ENCODE measurements at regions not wholly inside any gene's neighbourhood (a gene's known extent, or its start where the extent isn't known, plus 50 kb on each side); places are given as distances from the start of the nearest gene placed in this dataset.

DNA sequence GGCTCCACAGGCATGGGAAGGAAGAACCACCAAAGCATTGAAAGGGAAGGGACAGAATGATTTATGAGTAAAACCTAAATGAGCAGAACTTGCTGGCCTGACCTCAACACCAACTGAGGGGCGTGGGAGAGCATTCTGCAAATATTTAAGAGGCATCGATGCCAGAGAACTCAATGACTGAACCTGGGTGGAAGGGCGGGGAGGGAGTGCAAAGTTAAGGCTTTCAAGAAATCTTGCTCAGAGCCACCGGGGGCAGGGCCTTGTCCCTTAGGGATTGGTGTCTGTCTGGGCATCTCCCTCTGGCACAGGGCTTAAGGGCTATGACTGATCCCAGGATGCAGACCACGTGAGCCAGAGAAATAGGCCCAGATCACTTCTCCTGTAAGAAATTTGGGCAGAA is 137.1 kb downstream of the ADAMTS15 start:
- DNase-seq (ENCODE audit: low read depth): no peak

DNA sequence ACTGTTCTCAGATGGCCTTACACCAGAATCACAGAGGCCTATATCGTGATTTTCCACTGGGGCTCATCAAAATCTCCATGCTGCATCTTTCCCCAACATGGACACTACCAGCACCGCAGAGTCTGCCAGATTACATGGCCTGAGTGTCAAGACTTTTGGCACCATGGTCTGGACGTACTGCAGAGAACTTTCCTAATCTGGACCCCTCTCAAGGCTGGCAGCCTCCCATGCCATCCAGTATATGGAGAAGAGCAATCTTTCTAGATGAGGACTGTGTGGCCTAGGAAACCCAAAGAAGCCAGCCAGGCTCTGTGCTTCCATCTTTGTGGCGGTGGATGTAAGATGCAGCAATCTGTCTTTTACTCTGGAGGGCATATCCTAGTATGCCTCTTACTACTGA is 139.2 kb downstream of the ADAMTS15 start:
- DNase-seq (ENCODE audit: low read depth): no peak

DNA sequence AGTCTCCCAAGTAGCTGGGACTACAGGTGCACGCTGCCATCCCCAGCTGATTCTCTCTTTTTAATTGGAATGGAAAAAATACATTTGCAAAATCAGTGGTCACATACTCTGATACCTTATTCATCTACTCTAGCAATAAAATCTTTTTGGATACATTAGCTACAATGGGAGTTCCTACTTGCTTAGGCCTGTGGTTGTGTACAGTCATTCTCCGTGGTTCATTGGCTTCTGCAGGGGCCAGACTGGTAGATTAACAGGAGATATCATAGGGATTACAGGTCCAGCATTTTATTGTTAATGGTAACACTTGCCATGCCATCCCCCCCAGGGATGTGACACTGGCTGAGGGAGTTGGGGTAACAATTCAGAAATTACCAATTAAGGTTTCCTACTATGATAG is 140.0 kb downstream of the ADAMTS15 start:
- no peak for DNase-seq (ENCODE audit: low read depth)

- no peak for DNase-seq (ENCODE audit: low read depth)
Measured at GRCh38 chr11:130592056-130592455, 143.6 kb downstream of the ADAMTS15 start.

GRCh38 chr11:130593064-130593463 is 144.6 kb downstream of the ADAMTS15 start:
- DNase-seq (ENCODE audit: low read depth): no peak

- DNase-seq (ENCODE audit: low read depth): no peak
Measured at GRCh38 chr11:130598433-130598832, 150.0 kb downstream of the ADAMTS15 start.

GRCh38 chr11:130599073-130599654 is 150.7 kb downstream of the ADAMTS15 start:
- DNase-seq (ENCODE audit: low read depth): no peak

- no peak for DNase-seq (ENCODE audit: low read depth)
Measured at GRCh38 chr11:130600139-130600538, 151.7 kb downstream of the ADAMTS15 start.

DNA sequence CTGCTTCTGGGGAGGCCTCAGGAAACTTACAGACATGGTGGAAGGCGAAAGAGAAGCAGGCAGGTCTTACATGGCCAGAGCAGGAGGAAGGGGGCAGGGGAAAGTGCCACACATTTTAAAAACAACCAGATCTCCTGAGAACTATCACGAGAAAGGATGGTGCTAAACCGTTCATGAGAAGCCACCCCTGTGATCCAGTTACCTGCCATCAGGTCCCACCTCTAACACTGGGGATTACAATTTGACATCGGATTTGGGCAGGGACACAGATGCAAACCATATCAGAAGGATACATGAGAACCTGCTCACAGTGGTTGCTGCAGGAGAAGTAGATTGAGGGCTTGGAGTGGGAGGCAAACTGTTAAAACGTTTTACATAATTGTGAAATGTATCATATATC is 152.2 kb downstream of the ADAMTS15 start:
- DNase-seq (ENCODE audit: low read depth): no peak

DNA sequence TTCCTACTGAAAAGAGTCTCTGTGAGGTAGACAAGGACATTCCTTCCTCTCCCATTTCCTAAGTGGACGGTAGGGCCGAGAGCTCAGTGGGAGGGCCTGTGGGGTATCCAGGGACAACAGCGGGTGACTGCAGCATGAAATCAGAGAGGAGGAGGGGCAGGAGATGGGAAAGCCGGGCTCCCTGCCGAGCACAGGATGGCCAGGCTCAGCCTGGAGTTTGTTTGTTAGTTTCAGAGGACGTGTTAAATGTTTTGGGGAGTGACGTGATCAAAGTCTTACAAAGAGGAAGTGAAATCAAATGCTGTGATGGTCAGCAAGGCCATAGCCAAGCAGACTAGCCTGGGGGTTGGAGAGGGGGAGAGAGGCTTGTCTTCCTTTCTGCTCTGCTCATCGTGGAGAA is 152.7 kb downstream of the ADAMTS15 start:
- DNase-seq (ENCODE audit: low read depth): no peak

GRCh38 chr11:130601764-130602460 is 153.5 kb downstream of the ADAMTS15 start:
- DNase-seq (ENCODE audit: low read depth): no peak

GRCh38 chr11:130602641-130603334 is 154.3 kb downstream of the ADAMTS15 start:
- DNase-seq (ENCODE audit: low read depth): no peak

DNA sequence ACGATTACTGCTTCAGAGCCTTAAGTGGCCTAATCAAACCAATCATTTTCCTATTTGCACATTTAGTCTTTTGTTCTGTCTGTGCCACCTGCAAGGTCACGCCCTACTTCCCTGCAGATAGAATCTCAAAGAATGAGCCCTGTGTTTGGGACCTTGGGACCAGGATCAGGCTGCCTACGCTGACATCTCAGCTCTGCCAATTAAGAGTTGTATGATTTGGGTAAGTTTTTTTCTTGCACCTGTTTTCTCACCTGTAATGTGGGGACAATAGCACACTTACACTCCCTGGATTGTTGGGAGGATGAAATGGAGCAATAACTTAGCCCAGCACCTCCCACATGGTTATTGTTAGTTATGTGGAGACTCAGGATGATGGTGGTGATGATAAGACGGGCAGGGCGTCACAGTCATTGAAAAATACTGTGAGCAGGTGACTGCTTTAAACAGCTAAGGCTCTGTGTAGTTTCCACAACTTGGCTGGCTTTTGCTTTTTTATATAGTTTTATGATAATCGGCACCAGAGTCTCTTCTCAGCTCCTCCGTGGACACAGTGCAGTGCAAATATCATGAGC is 155.0 kb downstream of the ADAMTS15 start:
- no peak for DNase-seq (ENCODE audit: low read depth)

DNA sequence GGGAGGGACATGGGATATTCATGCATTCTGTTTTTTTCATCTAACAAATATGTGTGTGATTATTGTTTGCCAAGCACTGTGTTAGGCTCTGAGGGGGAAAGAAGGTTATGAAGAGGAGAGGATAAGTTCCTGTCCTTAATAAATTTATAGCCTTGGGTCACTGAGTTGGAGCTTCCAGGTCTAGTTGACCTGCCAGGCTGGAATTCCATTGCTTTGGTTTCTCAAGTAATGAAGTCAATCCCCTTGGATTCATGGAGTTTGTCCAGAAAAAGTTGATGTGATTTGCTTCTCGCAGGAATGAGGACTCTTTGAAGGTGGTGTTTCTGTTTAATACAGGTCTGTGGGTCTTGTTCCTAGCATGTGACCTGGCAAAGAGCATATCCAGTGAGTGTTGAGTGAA is 156.2 kb downstream of the ADAMTS15 start:
- DNase-seq (ENCODE audit: low read depth): no peak

DNA sequence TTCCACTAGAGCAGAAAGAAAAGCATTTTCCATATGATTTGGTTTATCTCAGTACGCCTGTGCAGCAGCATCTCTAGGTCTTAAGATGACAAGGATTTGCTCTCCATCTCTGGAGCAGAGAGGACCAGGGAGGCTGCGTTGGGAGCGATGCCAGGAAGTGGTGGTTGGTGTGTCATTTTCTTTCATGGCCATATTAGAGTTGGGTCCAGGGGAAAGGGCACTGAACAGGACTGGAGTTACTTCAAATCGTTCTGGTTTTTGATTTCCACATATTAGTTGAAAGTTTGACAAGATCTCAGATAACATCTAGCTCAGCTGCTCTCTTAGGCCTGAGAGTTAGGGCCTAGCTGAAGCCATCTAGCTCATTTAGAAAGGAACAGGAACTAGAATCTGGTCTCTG is 157.7 kb downstream of the ADAMTS15 start:
- no peak for DNase-seq (ENCODE audit: low read depth)

- no peak for DNase-seq (ENCODE audit: low read depth)
Measured at GRCh38 chr11:130606781-130607511, 158.5 kb downstream of the ADAMTS15 start.

- no peak for DNase-seq (ENCODE audit: low read depth)
Measured at GRCh38 chr11:130608287-130608686, 159.8 kb downstream of the ADAMTS15 start.

GRCh38 chr11:130609121-130610035 is 160.9 kb downstream of the ADAMTS15 start:
- no peak for DNase-seq (ENCODE audit: low read depth)

GRCh38 chr11:130611791-130612251 is 163.4 kb downstream of the ADAMTS15 start:
- DNase-seq (ENCODE audit: low read depth): peak; percentile 58

GRCh38 chr11:130612291-130612851 is 163.9 kb downstream of the ADAMTS15 start:
- no peak for DNase-seq (ENCODE audit: low read depth)

DNA sequence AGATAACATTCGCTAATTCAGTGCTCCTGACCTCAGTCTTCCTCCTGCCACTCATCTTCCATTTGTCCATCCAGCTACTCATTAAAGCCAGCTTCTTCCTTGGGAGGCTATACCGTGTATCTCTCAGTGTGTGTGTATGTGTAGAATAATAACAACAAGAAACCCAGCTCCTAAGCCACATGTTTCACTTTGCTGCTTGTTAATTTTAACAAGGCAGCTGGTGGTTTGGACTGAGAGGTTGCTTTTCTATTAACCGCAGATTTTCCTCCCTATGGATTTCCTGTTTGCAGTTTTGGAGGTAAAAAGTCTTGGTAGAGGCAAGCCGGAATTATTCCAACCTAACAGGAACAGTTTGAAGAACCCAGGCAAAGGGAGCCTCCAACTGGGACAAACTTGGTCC is 165.0 kb downstream of the ADAMTS15 start:
- no peak for DNase-seq (ENCODE audit: low read depth)

Data from HS-27A (cell line).